ENCODE measurements at regions not wholly inside any gene's neighbourhood (a gene's known extent, or its start where the extent isn't known, plus 50 kb on each side); places are given as distances from the start of the nearest gene placed in this dataset.

DNA sequence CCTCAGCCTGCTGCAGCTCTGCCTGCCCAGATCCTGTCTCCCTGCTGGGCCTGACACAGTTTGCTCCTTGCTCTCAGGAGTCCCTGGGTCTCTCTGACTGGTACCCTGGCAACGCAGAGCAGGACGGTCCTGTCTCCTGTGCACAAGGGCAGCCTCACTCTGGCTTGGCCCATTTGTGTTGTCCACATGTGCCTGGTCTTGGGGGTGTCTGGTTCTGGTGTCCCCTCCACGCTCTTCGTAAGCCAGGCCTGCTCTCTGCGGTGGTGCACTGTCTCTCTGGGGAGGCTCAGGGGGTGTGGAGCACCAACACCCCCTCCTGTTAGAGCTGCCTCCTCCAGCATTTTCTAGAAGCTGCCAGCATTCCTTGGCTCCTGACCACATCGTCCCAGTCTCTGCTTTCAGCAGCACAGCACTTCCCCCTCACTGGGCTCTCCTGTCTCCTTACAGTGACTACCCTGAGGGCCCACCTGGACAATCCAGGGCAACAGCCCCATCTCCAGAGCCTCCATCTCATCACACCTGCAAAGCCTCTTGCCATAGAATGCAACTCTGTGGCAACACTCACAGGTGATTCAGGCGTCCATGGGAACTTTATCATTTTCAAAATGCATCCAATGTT is 235.6 kb upstream of the HS6ST1 start:
- TF ChIP-seq CTCF (IDR thresholded peaks at IDR 0.05) (no peak), POLR2A (IDR thresholded peaks at IDR 0.05) (no peak)

Measured in thyroid gland (tissue), 4 donors.